Adrenal gland (tissue), 9 donors: ENCODE measurements at regions not wholly inside any gene's neighbourhood (a gene's known extent, or its start where the extent isn't known, plus 50 kb on each side); places are given as distances from the start of the nearest gene placed in this dataset.

Experiments used
- DNase-seq, 7 donors: peaks; one replicate each; pipeline ENCODE4 v3.0.0-alpha.2; 2019 to 2020
- H3K27ac ChIP-seq, 5 donors: fragments of 200-600 bp; sonication (generic) in 4 of 5; 1 replicate in 3 of 5; 2 replicates in 2 of 5; pipeline versions ENCODE4 v1.5.1 to v1.8.0; 2016 to 2020; ENCODE audit warnings: mild to moderate bottlenecking in 1 of 5
- H3K27me3 ChIP-seq: fragments of 200-600 bp; 2 replicates; pipeline ENCODE4 v1.8.0; 2021
- H3K36me3 ChIP-seq, 2 donors: fragments of 200-600 bp; replicated peaks in 1 of 2; 1 replicate in 1 of 2; 2 replicates in 1 of 2; pipeline versions ENCODE4 v1.5.1 to v1.8.0; 2018 to 2022
- H3K4me1 ChIP-seq, 2 donors: fragments of 200-600 bp; replicated peaks in 1 of 2; 1 replicate in 1 of 2; 2 replicates in 1 of 2; pipeline versions ENCODE4 v1.5.1 to v1.8.0; 2018 to 2021
- H3K4me3 ChIP-seq, 4 donors: fragments of 200-600 bp; sonication (generic) in 3 of 4; one replicate each; pipeline ENCODE4 v1.5.1; 2016 to 2018
- H3K9me3 ChIP-seq, 3 donors: fragments of 200-600 bp; sonication (generic) in 1 of 3; replicated peaks in 1 of 3; 1 replicate in 2 of 3; 2 replicates in 1 of 3; pipeline versions ENCODE4 v1.5.1 to v1.8.0; 2016 to 2021
- CTCF ChIP-seq, 6 experiments: fragments of 450-650 bp in 4 of 6; fragments of 200-600 bp in 2 of 6; sonication (generic) in 1 of 6; IDR thresholded peaks; 1 replicate in 5 of 6; 2 replicates in 1 of 6; pipeline versions ENCODE4 v1.5.1 to v1.8.0; 2016 to 2021; ENCODE audit warnings: antibody characterized with exemption in 6 of 6, mild to moderate bottlenecking in 2 of 6, moderate library complexity in 1 of 6
- POLR2A ChIP-seq, 2 donors: fragments of 450-650 bp; IDR thresholded peaks; one replicate each; pipeline ENCODE4 v1.6.1; 2017; ENCODE audit warnings: antibody characterized with exemption in 2 of 2, mild to moderate bottlenecking in 2 of 2, moderate library complexity in 1 of 2
- WGBS, 4 donors: extraction: QIAGEN DNeasy Blood & Tissue Kit in 2 of 4; methylation state at CpG; one replicate each; pipeline versions ENCODE4 v1.1.5 to v1.1.7; 2013 to 2017; 5-methylcytosine and 5-hydroxymethylcytosine counted together
- intact Hi-C, 2 donors: fragments of 100-400 bp; cut with DNase I; formaldehyde crosslinking; loops; one replicate each; pipeline versions ENCODE4 v1.14.1 to v1.15.0; 2022 to 2023
- donor health status: healthy with polysubstance abuse.
- donor health status: Bipolar disorder and iron deficiency.
- donor health status: DM: yes; HTN: yes; CAD: no.
- donor health status: DM: no; HTN: no; CAD: no.
- donor health status: DM: no; HTN: no; CAD: no.

DNA sequence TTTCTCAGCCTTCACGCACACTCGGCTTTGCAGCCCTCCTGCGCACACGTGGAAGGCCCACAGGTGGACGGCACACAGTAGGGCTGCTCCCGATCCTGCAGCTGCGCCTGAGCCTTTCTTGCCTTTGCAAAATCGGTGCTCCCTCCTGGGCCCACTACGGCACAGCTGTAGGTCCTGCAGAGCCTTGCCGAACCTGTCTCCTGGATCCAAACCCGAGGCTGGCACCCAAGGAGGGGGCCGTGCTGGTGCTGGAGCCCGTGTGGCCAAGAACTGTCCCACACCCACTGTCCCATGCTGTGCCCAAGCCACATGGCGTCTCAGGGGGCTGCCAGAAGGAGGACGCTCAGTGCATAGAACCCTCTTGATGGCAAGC lies 227.4 kb downstream of the TTLL2 start:
- no peaks in the 10 kb centered on the region for H3K4me1 ChIP-seq
- intact Hi-C loops, result no loop called here
- WGBS, 4 donors, result 79 to 91% (median 84%) methylated on average over 10 to 15 of the region's 15 CpGs
- H3K9me3 ChIP-seq, result peaks cover 0 to 4% (median 0%) of the 10 kb centered on the region in 3 donors
- no peaks in the 10 kb centered on the region for H3K27me3 ChIP-seq
- peak overlapping the region in 1 of 5 donors; percentile 77 for H3K27ac ChIP-seq
- H3K4me3 ChIP-seq, result no peak overlapping the region
- DNase-seq, result peak in 1 of 7 donors; percentile 33
- TF ChIP-seq POLR2A (IDR thresholded peaks at IDR 0.05) (no peak), CTCF (IDR thresholded peaks at IDR 0.05) (no peak)
- H3K36me3 ChIP-seq, result no peaks in the 10 kb centered on the region

GRCh38 chr6:167552961-167553735 lies 228.3 kb downstream of the TTLL2 start:
- no peaks in the 10 kb centered on the region for H3K4me1 ChIP-seq
- H3K27ac ChIP-seq, result no peak overlapping the region
- no peak overlapping the region for H3K4me3 ChIP-seq
- no peak for TF ChIP-seq POLR2A (IDR thresholded peaks at IDR 0.05)
- TF ChIP-seq CTCF (IDR thresholded peaks at IDR 0.05), result no peak
- intact Hi-C loops, result no loop called here
- H3K27me3 ChIP-seq, result no peaks in the 10 kb centered on the region
- H3K36me3 ChIP-seq, result no peaks in the 10 kb centered on the region
- DNase-seq, result peak in 1 of 7 donors; percentile 36
- 77 to 87% (median 81%) methylated on average over 7 to 19 of the region's 19 CpGs for WGBS, 4 donors
- H3K9me3 ChIP-seq, result peaks cover 0 to 4% (median 0%) of the 10 kb centered on the region in 3 donors

- intact Hi-C loops, result no loop called here
- 92 to 98% (median 94%) methylated on average over 4 to 9 of the region's 9 CpGs for WGBS, 4 donors
- Histone ChIP-seq H3K4me1 (no peaks in the 10 kb centered on the region), H3K36me3 (no peaks in the 10 kb centered on the region), H3K27me3 (no peaks in the 10 kb centered on the region), H3K9me3 (peaks cover 0 to 4% (median 0%) of the 10 kb centered on the region in 3 donors), H3K4me3 (no peak overlapping the region), H3K27ac (no peak overlapping the region)
- TF ChIP-seq CTCF (IDR thresholded peaks at IDR 0.05), result no peak
- no peak for TF ChIP-seq POLR2A (IDR thresholded peaks at IDR 0.05)
- peak in 1 of 7 donors; percentile 21 for DNase-seq
Measured at GRCh38 chr6:167553736-167554119, 228.8 kb downstream of the TTLL2 start.

GRCh38 chr6:167554854-167555253 lies 230.0 kb downstream of the TTLL2 start:
- WGBS, 4 donors, result 81 to 91% (median 86%) methylated on average over 11 of the region's 11 CpGs
- Histone ChIP-seq H3K36me3 (no peaks in the 10 kb centered on the region), H3K27me3 (no peaks in the 10 kb centered on the region), H3K27ac (no peak overlapping the region), H3K9me3 (peaks cover 0 to 4% (median 0%) of the 10 kb centered on the region in 3 donors), H3K4me3 (no peak overlapping the region), H3K4me1 (no peaks in the 10 kb centered on the region)
- TF ChIP-seq POLR2A (IDR thresholded peaks at IDR 0.05) (no peak), CTCF (IDR thresholded peaks at IDR 0.05) (no peak)
- DNase-seq, result peak in 1 of 7 donors; percentile 21
- intact Hi-C loops, result no loop called here
